CD4-positive, alpha-beta T cell treated with Interleukin-6 for 4 hours (primary cell): ENCODE measurements at regions not wholly inside any gene's neighbourhood (a gene's known extent, or its start where the extent isn't known, plus 50 kb on each side); places are given as distances from the start of the nearest gene placed in this dataset.
"Not testable (repeated sequence)": the region's sequence is repeated elsewhere in the genome, so short reads cannot be mapped to it uniquely, and the experiment has no call there.

Source experiments
- DNase-seq: peaks from one replicate; pipeline ENCODE4 v3.0.0-alpha.2; 2020; ENCODE audit warnings: mixed read lengths

- DNase-seq, result no peak
Measured at GRCh38 chr16:5928476-5929065, 831.0 kb upstream of the EEF2KMT start.

GRCh38 chr16:5925850-5926249, 828.3 kb upstream of the EEF2KMT start:
- DNase-seq, result no peak

GRCh38 chr16:5922686-5923085, 825.1 kb upstream of the EEF2KMT start:
- no peak for DNase-seq

- no peak for DNase-seq
Measured at GRCh38 chr16:5918567-5919130, 821.1 kb upstream of the EEF2KMT start.

GRCh38 chr16:5917436-5918195, 820.0 kb upstream of the EEF2KMT start:
- no peak for DNase-seq

GRCh38 chr16:5916711-5917191, 819.2 kb upstream of the EEF2KMT start:
- DNase-seq, result no peak

- DNase-seq, result no peak
Measured at GRCh38 chr16:5911241-5911640, 813.6 kb upstream of the EEF2KMT start.

- DNase-seq, result not testable (repeated sequence)
Measured at GRCh38 chr16:5909556-5909955, 812.0 kb upstream of the EEF2KMT start.

GRCh38 chr16:5907544-5907943, 809.9 kb upstream of the EEF2KMT start:
- no peak for DNase-seq

- DNase-seq, result no peak
Measured at GRCh38 chr16:5906351-5906750, 808.8 kb upstream of the EEF2KMT start.

- no peak for DNase-seq
Measured at GRCh38 chr16:5905935-5906334, 808.3 kb upstream of the EEF2KMT start.

GRCh38 chr16:5903832-5904231, 806.2 kb upstream of the EEF2KMT start:
- no peak for DNase-seq

GRCh38 chr16:5903153-5903552, 805.6 kb upstream of the EEF2KMT start:
- DNase-seq, result no peak

GRCh38 chr16:5900046-5900445, 802.5 kb upstream of the EEF2KMT start:
- no peak for DNase-seq

- no peak for DNase-seq
Measured at GRCh38 chr16:5895976-5896375, 798.4 kb upstream of the EEF2KMT start.

GRCh38 chr16:5895137-5895536, 797.5 kb upstream of the EEF2KMT start:
- no peak for DNase-seq

GRCh38 chr16:5891296-5891695, 793.7 kb upstream of the EEF2KMT start:
- DNase-seq, result no peak

- DNase-seq, result no peak
Measured at GRCh38 chr16:5885521-5885920, 787.9 kb upstream of the EEF2KMT start.

- no peak for DNase-seq
Measured at GRCh38 chr16:5884996-5885395, 787.4 kb upstream of the EEF2KMT start.

GRCh38 chr16:5884339-5884738, 786.7 kb upstream of the EEF2KMT start:
- no peak for DNase-seq

GRCh38 chr16:5882087-5882640, 784.6 kb upstream of the EEF2KMT start:
- no peak for DNase-seq

- DNase-seq, result no peak
Measured at GRCh38 chr16:5875416-5875815, 777.8 kb upstream of the EEF2KMT start.

- no peak for DNase-seq
Measured at GRCh38 chr16:5874899-5875298, 777.3 kb upstream of the EEF2KMT start.

GRCh38 chr16:5873221-5873620, 775.6 kb upstream of the EEF2KMT start:
- no peak for DNase-seq
